Ureter (tissue), 1 donor: ENCODE measurements at regions not wholly inside any gene's neighbourhood (a gene's known extent, or its start where the extent isn't known, plus 50 kb on each side); places are given as distances from the start of the nearest gene placed in this dataset.

ENCODE experiments used
- DNase-seq: peaks from one replicate; pipeline ENCODE4 v3.0.0-alpha.2; 2020; ENCODE audit warnings: low spot score
- donor health status: DM: yes; HTN: yes; CAD: no.

DNA sequence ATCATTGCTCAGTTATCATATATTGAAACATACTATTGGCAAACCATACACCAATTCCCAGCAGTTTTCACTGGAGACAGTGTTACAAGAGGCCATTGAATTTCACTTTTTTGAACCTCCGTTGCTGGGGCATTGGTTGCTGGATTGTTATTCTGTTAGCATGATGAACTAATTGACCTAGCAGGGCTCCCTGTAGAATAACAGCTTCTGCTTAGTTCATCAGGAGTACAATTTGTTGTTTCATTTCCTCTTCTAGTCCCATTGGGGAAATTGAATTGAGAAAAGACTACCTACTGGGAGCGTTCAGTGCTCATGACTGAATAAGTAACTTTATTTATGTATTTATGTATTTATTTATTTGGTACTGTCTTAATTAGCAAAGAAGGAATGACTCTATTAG, 151.6 kb downstream of the SLIT2 start:
- no peak for DNase-seq

GRCh38 chr4:20403846-20404245, 152.1 kb downstream of the SLIT2 start:
- DNase-seq: no peak

- DNase-seq: no peak
These were observed 156.9 kb downstream of the SLIT2 start for GRCh38 chr4:20408611-20409010.

GRCh38 chr4:20412072-20412471, 160.4 kb downstream of the SLIT2 start:
- DNase-seq: no peak

DNA sequence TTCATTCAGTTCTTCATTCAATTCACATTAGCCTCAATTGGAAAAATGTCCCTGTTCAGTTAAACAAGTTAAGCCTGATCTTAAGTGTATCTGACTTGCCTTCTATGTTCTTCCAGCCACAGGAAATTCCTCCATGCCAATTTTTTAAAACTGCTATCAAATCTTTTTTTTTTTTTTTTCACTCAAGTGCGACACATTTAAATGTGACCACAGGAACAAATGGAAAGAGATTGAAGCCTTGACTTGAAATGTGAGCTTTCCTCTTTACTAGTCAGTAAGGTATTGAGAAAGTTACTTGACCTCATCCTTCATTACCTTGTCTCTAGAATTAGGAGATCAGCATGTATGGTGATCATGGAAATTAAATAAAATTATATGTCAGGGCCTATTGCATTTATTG, 165.1 kb downstream of the SLIT2 start:
- DNase-seq: no peak

DNA sequence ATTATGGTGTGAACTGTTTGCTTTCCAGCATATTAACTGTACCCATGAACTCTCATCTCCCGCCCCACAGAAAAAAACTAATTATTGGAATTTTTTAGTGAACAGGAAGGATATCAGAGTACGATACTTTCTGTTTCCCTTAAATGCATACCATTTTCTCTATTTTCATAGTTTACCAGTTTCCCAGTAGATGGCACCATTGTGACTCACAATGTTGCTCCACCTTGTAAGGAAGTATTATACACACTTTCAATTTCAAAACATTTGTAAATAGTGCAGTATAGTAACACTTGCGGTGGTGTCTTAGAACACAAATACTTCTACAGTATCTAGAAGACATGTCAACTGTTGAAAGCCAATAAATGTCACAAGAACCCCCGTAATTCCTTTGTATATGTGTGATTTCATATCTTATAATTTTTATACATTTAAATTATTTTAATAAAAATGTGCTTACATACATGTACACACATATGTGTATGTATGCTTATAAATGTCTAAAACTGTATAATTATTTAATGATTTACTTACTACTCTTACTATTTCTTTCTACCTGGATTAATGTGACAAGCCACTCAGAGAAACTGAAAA, 167.3 kb downstream of the SLIT2 start:
- DNase-seq: no peak

- DNase-seq: no peak
These were observed 169.4 kb downstream of the SLIT2 start for GRCh38 chr4:20420916-20421602.

DNA sequence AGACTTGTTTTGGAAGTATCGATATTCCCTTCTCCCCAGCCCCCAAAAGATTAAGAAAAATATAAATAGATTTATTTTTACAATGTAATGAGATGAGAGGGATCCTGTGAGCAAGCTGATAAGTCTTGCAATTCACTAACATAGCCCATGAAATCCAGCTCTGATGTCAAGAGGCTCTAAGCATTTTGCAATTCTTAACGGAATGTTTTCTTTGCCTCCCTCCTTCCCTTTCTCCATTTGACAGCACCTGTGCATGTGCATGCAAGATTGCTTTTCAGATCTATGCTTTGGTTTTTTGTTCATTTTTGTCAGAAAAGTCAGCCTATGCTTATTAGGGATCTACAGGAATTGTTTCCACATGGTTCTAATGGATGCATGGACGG, 169.9 kb downstream of the SLIT2 start:
- no peak for DNase-seq

- peak; percentile 55 for DNase-seq
These were observed 170.7 kb downstream of the SLIT2 start for GRCh38 chr4:20422398-20422797.

DNA sequence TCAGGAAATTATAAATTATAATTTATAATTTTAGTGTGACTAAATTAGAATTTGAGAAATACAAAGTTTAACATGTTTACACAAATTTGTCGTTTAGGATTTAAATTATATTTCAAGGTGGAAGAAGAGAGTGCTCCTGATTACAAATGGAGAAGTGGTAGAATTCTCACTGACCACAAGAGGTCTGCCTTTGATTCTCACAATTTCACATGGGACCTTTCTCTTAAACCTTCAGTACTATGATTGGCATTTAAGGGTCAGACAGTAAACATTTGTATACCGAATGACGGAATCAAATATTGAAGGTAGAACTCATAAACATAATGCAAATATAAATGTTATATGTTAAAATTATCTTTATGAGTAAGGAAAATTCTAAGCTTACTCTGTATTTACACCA, 171.7 kb downstream of the SLIT2 start:
- no peak for DNase-seq

DNA sequence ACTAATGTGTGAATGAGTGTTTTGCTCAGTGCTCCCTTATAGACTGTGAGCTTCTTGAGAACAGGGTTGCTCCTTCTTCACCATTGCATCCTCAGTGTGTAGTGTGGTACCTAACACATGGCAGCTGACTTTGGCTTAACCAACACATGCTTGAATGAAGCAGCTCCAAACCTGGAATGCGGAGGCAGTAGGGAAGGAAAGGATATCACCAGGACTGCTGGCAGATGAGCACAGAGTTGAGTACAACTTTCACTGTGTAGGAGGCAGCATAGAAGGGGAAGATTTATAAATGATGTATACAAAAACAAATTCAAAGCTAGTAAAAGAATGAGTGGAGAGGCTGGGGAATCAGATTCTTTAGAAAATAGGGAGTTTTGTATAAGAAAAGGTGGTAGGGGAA, 174.3 kb downstream of the SLIT2 start:
- no peak for DNase-seq

DNA sequence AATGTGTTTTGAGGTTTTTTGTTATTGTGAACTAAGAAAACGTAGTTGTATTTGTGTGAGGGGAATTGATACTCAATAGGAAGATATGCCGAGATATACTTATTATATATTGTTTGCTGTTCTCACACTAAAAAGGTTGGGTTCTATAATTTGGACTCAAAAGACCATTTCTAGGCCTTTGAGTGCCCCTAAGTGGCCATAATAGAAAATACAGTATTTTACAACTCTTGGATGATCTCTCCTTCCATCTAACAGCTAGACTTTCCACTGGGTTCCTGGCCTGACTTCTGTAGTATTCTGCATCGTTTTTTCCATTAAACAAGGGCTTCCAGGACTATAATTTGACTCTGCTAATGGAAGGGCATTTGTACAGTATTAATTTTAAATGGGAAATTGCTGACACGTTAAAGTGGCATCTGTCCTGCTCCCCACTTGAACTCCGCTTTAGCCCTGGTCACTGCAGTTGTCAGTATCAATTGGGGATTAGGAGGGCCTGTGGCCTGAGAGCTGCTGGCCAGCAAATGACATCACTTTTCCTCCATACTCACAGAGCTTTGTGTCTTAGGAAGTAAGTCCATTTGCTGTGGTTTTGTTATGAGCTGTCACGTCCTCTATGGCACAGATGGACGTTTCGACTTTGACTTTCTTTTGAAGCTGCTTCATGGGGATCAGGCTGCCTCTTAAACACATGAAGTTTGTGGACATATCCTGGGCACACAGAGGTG, 176.9 kb downstream of the SLIT2 start:
- DNase-seq: no peak

DNA sequence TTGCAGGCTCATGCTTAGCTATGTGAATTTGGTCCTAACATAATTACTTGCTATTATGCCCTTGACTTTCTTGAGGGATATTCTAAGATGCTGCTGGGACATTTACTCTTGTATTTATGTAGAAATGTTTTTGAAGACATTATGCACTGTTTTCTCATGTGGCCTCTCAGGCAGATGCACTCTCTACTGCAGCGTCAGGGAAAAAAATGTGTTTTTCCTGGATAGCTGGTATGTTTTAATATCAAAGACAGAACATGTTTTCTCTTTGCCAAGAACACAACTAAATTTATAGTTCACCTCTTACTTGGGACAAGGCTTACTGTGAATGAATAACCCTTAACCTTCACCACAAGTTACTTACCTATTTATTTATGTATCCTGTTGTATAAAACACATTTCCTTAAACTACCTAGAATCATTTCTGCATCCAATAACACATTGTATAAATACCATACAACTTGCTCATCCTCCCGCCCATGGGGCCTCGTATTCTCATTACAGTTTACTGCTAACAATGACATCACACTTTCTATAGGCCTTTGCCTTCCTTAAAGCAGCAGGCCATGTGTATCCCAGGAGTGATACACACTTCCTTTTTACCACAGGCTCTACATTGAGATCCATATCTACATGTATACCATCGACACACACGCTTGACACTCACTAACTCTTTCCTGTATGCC, 178.7 kb downstream of the SLIT2 start:
- DNase-seq: no peak

- DNase-seq: no peak
These were observed 179.8 kb downstream of the SLIT2 start for GRCh38 chr4:20431543-20431951.

DNA sequence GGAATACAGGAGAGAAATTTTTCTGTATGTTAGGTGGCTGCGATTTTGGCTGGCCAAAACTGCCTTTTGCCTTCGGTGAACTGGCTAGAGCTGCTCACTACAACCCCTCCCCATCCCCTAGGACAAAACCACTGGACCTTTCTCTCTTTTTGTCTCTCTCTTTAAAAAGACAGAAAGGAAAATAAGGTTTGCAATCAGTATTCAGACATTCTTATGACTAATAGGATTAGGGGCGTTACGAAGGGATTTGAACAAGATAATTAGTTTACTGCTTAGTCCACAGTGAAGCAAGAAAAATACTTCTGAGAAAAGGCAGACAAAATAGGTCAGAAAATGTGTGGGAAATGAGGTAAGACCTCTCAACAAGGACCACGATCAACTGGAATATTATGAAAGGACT, 180.4 kb downstream of the SLIT2 start:
- no peak for DNase-seq

GRCh38 chr4:20433097-20433705, 181.5 kb downstream of the SLIT2 start:
- no peak for DNase-seq

- DNase-seq: no peak
These were observed 188.5 kb downstream of the SLIT2 start for GRCh38 chr4:20440170-20440569.

- no peak for DNase-seq
These were observed 191.5 kb downstream of the SLIT2 start for GRCh38 chr4:20443015-20443805.

- DNase-seq: no peak
These were observed 193.1 kb downstream of the SLIT2 start for GRCh38 chr4:20444599-20445337.

DNA sequence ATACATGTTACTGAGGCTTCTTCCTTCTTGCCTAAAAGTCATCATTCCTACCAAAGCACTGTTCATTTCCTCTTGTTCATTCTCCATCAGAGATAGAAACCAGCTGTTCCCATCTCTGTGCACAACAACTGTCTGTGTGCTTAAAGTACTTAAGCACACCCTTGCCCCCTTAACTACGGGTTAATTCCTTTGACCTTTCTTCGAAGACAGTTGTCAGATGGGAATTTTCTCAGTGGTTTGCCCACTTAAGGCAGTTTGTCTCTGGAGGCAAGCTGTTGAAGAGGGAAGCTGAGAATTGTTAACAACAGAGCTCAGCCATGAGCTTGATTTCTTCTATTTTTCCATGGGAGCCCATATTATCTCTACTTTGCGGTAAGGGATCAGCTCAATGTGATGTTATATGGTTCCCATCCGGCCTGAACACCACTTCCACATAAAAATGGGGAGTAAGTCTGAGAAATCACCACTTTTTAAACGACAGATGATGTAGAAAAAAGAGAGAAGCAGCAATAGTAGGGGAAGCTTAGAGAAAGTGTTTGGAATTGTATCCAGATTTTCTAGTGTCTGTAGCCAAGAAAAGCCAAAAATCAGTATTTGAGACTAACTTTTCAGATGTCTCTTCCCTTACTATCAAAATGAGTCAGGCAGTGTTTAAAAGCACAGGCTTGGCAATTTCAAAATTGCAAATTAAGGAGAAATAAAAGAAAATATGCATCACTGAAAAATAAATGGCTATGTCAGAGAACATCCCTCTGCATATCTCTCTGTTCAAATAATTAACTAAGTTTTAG, 194.4 kb downstream of the SLIT2 start:
- no peak for DNase-seq
